ENCODE measurements at regions not wholly inside any gene's neighbourhood (a gene's known extent, or its start where the extent isn't known, plus 50 kb on each side); places are given as distances from the start of the nearest gene placed in this dataset.

GRCh38 chr4:15376594-15376993 is 51.2 kb upstream of the C1QTNF7 start:
- no peak for TF ChIP-seq CTCF (IDR thresholded peaks at IDR 0.05; ENCODE audit: insufficient read depth, low read depth, low read length)
- DNase-seq (ENCODE audit: low read depth): peak; percentile 21
- H3K4me3 ChIP-seq (ENCODE audit: low read depth, low read length): no peak overlapping the region
